ENCODE measurements at regions not wholly inside any gene's neighbourhood (a gene's known extent, or its start where the extent isn't known, plus 50 kb on each side); places are given as distances from the start of the nearest gene placed in this dataset.
"Not testable (repeated sequence)": the region's sequence is repeated elsewhere in the genome, so short reads cannot be mapped to it uniquely, and the experiment has no call there.

DNA sequence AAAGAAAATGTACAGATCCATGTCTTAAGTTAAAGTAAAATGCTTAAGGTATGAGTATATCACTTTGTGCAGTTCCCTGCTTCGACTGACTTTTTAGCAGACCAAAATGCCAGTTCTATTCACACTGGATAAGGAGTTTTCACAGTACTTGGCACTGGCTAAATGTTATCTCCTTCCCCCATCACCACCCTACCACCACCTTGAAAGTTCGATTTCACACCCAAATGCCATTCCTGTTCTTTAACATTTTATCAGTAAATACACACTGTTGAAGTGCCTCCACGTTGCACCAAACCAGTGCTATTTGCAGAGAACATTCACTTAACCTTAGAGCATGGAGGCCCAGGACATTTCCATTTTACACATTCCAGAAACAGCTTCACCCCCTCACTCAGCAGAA is 100.0 kb downstream of the URB2 start:
- DNase-seq (ENCODE audit: low read depth), result no peak
- TF ChIP-seq, protein P1, sequence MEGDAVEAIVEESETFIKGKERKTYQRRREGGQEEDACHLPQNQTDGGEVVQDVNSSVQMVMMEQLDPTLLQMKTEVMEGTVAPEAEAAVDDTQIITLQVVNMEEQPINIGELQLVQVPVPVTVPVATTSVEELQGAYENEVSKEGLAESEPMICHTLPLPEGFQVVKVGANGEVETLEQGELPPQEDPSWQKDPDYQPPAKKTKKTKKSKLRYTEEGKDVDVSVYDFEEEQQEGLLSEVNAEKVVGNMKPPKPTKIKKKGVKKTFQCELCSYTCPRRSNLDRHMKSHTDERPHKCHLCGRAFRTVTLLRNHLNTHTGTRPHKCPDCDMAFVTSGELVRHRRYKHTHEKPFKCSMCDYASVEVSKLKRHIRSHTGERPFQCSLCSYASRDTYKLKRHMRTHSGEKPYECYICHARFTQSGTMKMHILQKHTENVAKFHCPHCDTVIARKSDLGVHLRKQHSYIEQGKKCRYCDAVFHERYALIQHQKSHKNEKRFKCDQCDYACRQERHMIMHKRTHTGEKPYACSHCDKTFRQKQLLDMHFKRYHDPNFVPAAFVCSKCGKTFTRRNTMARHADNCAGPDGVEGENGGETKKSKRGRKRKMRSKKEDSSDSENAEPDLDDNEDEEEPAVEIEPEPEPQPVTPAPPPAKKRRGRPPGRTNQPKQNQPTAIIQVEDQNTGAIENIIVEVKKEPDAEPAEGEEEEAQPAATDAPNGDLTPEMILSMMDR (IDR thresholded peaks at IDR 0.05; ENCODE audit: insufficient read depth, low read depth, low read length, missing control alignments), result no peak
- no peak overlapping the region for H3K4me3 ChIP-seq (ENCODE audit: low read length)

DNA sequence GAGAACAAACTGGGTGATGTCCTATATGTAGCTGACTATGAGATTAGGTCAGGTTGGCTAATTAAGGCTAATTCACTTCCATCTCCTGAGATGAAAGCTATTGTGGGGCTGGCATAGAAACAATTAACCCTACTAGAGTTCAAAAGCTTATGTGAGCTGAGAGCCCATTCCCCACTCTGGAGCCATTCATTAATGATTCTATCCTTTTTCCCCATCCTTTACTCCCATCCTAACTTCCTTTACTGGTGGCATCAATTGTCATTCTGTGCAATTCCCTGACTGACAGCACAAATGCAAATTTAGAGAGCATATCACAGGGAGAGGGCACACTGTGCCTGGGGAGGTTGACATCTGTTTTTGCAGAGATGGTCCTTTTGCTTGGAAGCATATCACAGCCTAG is 103.9 kb downstream of the URB2 start:
- TF ChIP-seq, protein P1 (IDR thresholded peaks at IDR 0.05; ENCODE audit: insufficient read depth, low read depth, low read length, missing control alignments), result no peak

DNA sequence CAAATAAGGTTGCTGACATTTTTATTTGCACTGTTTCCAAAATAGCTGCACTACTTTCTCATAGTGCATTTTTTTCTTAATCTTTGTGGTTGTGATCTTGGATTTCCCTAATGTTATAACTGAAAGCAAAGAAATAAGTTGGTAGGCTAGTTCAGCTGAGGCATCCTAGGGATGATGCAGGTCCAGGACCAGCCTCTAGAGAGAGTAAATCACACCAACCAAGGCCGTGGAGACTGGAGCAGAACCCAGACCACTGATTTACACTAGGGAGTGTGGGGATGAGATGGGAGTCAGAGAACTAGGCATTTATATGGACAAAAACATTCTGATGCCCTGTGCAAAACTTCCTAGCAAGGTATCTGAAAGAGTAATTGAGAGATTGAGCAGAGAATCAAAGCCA is 104.5 kb downstream of the URB2 start:
- no peak for DNase-seq (ENCODE audit: low read depth)
- TF ChIP-seq, protein P1 (IDR thresholded peaks at IDR 0.05; ENCODE audit: insufficient read depth, low read depth, low read length, missing control alignments), result no peak
- no peak overlapping the region for H3K4me3 ChIP-seq (ENCODE audit: low read length)

More for the DNA sequence above, 103.9 kb downstream of the URB2 start:
- no peak for DNase-seq (ENCODE audit: low read depth)
- H3K4me3 ChIP-seq (ENCODE audit: low read length), result no peak overlapping the region

DNA sequence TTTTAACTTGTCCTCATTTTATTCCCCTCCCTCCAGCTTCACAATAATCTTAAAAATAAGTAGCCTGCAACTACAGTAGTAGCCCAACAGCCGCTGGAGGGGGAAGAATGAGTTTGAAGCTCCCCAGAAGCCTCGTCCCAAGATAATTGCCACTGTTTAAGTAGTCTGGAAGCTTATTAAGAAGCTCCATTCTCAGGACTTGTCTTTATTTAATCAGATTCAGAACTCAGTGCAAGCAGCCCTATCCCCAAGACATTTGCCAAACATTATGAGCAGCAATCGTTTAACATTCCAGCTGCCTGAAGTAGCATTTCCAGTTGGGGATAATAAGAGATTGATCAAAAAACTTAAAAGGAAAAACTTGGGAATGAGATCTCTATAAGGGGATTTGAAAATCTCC is 106.0 kb downstream of the URB2 start:
- DNase-seq (ENCODE audit: low read depth), result no peak
- TF ChIP-seq, protein P1 (IDR thresholded peaks at IDR 0.05; ENCODE audit: insufficient read depth, low read depth, low read length, missing control alignments), result no peak
- H3K4me3 ChIP-seq (ENCODE audit: low read length), result no peak overlapping the region

DNA sequence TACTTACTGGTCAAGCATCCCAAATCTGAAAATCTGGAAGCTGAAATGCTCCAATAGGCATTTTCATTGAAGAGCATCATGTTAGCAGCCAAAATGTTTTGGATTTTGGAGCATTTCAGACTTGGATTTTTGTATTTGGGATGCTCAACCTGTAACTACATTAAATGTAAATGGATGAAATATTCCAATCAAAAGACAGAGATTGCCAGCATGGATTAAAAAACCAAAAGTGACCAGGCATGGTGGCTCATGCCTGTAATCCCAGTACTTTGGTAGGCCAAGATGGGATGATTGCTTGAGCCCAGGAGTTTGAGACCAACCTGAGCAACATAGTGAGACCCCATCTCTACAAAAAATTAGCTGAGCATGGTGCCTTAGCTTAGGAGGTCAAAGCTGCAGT is 110.3 kb downstream of the URB2 start:
- no peak for DNase-seq (ENCODE audit: low read depth)
- TF ChIP-seq, protein P1 (IDR thresholded peaks at IDR 0.05; ENCODE audit: insufficient read depth, low read depth, low read length, missing control alignments), result no peak
- no peak overlapping the region for H3K4me3 ChIP-seq (ENCODE audit: low read length)

DNA sequence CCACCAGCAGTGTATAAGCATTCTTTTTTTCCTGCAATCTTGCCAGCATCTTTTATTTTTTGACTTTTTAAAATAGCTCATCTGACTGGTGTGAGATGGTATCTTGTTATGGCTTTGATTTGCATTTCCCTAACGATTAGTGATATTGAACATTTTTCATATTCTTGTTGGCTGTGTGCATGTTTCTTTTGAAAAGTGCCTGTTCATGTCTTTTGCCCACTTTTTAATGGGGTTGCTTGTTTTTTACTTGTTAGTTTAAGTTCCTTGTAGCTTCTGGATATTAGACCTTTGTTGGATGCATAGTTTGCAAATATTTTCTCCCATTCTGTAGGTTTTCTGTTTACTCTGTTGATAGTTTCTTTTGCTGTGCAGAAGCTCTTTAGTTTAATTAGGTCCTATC is 116.6 kb downstream of the URB2 start:
- not testable (repeated sequence) for H3K4me3 ChIP-seq (ENCODE audit: low read length); DNase-seq (ENCODE audit: low read depth)

DNA sequence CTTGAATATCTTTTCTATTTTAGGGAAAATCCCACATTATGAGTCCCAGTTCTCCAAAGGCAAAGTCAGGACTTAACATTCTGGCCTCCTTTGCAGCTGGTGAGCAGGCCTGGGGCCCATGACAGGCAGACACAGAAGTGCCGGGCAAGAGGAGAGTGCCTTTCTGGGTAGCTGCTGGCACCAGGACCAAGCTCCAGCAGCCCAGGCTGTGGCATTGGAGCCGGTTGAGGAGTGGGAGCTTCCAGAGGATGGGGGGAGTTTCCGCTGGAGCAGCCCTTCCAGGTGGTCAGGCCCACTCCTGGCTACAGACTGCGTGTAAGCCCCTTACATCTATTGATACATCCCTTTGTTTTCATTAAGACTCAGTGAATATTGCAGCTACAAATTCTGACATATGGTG is 123.9 kb downstream of the URB2 start:
- H3K4me3 ChIP-seq (ENCODE audit: low read length), result no peak overlapping the region

More for the DNA sequence above, 123.9 kb downstream of the URB2 start:
- no peak for DNase-seq (ENCODE audit: low read depth)
- TF ChIP-seq, protein P1 (IDR thresholded peaks at IDR 0.05; ENCODE audit: insufficient read depth, low read depth, low read length, missing control alignments), result no peak
